HG02852 (cell line): ENCODE measurements at regions not wholly inside any gene's neighbourhood (a gene's known extent, or its start where the extent isn't known, plus 50 kb on each side); places are given as distances from the start of the nearest gene placed in this dataset.

ENCODE experiments used
- ATAC-seq: cut with Tn5 transposase; IDR thresholded peaks from one replicate; pipeline ENCODE4 v1.9.1; 2021; ENCODE audit warnings: mild to moderate bottlenecking, moderate library complexity; ENCODE audit not compliant: unreplicated experiment

DNA sequence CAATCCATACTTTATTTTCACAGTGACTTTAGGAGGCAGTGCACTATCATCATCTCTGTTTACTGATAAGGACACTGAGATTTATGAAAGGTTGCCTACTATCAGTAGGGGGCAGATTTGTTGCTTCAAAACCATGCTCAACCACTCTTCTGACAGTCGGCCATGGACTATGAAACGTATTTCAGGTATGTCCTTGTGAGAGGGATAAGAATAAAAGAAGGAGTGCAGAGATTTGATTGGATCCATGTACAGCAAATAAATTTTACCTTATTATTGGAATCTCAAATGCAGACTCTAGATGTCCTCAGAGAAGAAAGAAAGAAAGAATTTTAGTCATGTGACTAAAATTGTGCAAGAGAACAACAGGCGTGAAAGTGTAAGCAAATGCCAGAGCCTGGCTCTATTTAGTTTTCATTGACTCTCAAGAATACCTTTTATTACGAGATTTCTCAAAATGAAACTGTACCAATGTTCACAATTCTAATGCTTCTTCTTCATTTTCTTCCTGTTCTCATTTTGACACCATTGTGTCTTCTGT lies 296.6 kb upstream of the RASA1 start:
- ATAC-seq = peak; percentile 68

DNA sequence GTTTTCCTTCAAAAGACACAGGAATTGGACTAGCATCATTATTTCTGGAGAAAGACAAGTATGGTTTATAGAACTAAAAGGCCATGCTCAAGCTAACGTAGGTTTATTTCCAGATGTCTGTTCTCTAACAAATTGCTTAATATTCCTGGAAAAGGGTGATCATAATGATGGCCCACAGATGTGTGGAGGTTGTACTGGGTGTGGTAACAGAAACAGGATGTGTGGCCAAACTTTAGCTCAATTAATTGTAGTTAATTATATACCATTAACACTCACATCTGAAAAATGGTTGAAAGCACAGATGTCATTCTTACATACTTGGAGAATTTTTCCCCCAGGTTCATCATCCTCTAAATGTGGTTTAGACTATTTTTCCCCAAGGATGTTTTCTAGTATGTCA lies 292.7 kb upstream of the RASA1 start:
- no peak for ATAC-seq

DNA sequence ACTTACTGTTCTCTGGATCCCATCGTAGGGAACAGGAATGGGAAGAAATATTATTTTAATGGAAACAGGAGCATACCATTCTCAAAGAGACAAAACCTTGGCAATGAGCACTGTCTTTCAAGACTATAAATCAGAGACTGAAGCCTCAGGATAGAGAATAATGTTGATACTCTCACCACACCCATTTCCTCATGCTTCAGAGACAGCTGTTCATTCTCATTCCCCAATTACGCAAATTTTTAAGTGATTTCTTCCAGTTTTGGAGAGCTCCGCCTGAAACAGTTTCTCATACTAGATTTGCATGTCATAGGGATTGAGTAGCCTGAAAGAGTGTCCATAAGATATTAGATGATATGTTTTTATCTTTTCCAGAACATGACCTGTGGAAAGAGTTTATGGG lies 290.5 kb upstream of the RASA1 start:
- no peak for ATAC-seq

DNA sequence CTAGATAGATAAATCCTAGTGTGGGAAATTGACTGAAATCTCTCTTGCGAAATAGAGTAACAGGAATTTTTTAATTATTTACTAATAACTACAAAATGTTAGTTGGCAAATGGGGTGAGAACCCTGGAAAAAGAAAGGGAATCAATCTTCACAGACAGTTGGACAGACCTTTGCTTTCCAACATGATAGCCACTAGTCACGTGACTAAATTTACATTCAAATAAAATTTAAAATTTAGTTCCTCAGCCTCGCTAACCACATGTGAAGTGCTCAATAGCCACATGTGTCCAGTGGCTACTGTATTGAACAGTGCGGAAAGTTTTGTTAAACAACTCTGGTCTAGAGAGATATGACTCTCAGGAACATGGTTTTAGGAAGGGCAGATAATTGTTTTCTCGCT lies 289.9 kb upstream of the RASA1 start:
- no peak for ATAC-seq

DNA sequence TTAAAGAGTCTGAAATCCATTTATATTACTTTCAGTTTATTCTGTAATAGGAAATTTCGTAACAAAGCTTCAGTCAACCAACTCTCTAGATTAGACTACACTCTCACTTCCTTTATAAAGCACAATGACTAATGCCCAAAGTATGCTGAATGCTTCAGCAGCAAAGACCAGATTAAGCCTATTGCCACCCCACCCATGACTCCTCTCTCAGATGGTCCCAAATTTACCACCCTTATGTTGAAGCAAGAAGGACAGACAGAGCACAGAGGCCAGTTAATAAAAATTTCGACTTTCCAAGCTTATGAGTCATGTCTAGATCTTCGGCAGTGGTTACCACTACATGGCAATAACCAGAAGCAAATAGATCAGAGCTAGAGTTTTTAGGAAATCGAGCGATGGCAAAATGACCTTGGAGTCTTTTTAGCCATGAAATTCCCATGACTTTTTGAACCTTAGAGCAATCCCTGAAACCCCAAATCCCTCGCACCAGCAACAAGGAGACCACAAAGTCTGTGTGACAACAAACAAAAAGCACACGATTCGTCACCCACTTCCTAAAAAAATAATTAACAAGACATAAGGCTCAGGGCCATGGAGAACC lies 287.8 kb upstream of the RASA1 start:
- peak; percentile 67 for ATAC-seq

DNA sequence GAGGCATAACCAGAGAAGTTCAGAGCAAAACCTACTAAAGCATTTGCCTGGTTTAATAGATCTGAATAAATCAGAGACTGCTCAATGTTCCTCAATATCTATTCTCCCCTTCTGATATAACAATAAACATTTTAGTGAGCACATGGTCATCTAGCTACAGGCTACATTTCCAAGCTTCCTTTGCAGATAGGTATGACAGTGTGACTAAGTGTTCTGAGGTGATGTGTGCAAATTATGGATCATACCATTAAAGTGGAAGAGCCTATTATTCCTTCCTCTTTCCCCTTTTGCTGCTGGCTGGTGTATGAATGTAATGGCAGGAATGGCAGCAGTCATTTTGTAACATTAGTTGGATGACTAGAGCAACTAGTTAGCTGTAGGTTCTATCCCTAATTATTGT lies 285.8 kb upstream of the RASA1 start:
- no peak for ATAC-seq

DNA sequence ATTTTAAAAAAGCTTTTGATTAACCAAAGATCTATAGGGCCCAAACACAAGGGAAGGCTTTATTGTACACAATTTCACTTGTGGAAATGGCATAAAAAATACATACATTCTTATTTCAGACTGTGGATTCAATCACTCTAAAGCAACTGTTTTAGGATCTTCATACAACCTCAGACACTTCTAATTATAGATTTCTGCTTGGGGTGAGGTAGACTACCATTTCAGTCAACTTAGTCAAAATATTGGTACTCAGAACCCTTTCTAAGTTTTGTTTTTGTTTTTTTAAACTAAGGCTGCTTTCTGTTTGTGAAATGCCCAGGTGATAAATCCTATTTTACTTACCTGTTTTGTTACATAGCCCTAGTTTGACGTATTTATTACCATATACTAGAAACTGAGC lies 284.5 kb upstream of the RASA1 start:
- ATAC-seq = no peak

DNA sequence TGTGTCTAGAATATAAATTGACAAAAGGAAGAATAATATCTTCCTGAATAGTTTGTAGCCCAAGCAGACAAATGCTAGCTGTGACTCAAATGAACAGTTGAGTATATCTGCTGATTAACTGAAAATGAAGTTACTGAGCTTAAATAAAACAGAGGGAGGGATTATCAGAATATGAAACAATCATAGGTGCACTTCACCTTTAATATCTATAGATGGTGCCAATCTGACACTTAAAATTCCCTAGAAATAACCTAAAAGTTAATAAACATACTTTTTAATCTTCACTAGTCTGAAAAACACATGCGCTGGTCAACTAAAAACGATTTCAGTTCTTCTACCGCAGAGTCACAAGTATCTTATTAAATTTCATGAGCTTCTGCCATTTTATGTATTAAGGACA lies 280.8 kb upstream of the RASA1 start:
- ATAC-seq = no peak

DNA sequence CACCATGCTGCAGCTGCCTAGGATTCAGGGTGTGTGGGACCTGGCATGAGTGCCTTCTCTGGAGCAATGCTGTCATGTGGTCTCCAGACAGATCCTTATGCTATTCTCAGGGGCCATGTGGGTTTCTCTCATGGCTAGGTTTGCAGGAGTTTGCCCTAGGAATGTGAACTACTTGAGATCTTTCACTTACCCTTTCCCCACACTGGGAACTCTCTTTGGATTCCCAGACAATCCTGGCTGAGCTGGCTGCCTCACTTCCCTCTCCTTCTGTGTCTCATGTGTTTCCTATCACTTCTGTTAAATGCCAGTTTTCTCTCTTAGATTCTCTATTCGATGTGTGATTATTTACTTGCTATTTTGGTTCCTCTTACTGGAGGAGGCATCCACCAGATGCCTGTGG lies 270.2 kb upstream of the RASA1 start:
- ATAC-seq = no peak

DNA sequence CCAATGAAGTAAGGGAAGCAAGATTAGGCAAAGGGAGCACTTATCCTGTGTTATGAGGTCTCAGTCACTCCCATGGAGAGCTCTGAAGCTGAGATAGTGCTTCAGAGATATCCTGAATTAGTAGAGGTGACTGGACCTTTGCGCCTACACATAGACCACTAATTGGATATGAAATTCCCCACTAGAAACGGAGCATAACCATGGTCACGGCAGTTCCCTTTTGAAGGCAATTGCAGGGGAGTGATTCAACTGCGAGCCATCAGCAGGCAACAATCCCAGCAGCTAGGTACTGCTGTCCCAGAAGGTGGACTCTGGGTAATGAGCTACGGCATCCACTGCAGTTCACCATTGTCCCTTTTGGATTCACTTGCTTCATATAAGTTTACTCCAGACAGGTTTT lies 267.7 kb upstream of the RASA1 start:
- ATAC-seq = no peak

DNA sequence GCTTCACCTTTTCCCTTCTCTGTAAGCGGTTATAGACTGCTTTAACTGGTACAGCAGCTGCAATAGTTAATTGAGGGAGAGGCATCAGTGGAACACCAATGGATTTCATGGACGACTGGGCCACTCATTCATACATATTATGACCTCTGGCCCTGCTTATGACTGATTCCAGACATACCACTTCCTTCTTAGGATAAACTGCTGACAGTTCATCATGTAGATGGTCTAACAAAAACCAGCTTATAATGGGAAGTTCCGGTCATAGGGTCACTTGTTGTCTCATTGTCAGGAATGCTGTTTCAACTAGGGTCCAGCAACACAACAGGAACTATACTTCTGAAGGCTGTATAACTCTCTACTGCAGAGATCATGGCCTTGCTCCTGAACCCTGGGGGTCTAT lies 265.2 kb upstream of the RASA1 start:
- ATAC-seq = no peak

DNA sequence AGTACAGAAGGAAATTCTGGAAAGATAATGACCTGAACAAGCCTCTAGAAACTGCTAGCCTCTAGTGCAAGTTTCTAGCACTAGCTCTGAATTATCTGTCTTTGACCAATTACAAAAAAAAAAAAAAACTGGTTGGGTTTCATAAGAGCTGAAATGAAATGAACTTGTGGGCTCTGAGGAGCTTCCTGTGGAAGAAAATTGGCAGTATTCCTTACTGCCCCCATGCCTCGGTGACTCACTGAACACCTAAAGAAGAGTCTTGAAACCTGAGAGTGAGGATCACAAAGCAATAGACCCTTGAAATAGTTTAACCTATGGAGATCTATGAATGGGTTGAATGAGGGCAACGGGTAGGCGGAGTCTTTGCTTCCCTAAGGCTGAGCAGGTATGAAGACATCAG lies 263.6 kb upstream of the RASA1 start:
- no peak for ATAC-seq

DNA sequence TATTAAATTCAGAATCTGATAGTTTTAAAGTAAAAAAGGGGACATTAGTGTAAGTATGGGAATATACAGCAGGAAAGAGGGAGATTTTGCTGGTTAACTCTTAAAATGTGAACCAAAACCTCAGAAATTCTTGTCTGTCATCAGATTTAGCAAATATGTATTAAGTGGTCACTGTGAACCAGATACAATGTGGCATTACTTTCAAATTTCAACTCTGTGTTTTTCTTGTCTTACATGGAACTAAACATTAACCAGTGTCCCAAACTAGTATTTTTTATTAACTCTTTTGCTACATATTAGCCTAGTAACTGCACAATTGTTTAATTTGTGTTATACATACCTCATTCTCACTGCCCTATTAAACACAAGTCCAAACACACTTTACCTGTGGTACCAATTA lies 259.9 kb upstream of the RASA1 start:
- no peak for ATAC-seq

DNA sequence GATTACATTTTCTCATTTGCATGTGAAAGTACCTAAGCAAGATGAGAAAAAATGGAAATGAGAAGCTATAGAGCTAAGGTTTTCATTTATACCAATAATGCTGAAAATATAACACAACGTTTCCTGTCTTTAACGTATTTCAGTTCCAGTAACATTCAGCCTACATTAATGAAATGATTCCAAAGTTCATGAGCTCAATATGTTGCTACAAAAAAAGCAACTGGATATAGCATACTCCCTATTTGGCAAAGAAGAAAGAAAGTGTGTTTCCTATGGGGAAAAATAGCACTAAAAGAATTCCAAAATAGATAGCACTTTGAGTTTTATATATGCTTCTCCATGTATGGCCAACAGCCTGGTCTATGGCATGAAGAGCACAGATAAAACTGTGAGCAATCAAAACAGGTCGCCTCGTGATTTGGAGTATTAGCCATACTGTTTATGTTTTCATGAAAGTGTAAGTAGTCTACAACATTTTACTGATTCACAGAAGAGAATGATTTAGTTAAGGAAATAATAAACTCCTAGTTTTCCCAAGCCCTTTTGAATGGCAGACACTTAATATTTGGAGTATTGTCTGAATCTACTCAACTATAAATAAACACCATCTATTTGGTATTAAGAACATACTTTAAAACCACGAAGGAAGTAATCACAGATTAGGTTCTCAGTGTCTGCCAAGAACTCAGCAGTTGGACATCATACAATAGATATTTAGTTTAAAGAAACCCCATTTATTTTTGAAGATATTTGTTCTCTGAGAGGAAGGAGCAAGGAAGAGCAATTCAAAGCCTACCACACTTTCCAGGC lies 258.7 kb upstream of the RASA1 start:
- ATAC-seq = no peak

DNA sequence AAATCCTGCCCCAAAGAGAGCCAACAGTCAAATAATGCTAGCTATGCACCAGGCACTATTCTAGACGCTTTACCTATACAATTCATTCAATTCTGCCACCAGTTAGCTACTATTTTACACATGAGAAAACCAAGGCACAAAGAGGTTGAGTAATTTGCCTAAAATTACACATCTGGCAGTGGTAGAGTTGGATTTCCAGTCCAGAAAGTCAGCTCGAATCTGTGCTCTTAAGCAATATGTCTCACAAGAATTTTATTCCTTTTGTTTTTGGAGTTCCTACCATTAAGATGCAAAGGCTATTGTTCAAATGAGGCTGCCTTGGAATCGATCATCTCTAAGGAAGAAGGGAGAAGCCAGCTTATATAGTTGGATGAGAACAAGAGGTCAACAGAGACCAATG lies 256.9 kb upstream of the RASA1 start:
- no peak for ATAC-seq

DNA sequence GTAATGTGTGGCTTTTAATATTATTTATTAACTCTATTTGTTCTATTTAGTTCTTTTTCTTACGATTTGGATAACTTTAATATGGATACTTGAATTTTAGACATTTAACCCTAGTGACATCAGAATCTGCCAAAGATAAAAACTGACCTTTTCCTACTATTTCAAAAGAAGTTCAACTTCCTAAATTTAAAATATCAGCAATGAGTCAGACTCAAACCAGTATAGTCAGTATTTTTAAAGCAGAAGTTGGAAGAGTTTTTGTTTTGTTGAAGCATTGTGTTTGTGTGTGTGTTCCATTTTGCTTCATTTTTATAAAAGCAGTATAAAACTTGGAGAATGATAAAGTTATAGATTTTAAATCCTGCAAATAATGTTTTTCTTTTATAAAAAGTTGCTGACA lies 251.8 kb upstream of the RASA1 start:
- no peak for ATAC-seq

DNA sequence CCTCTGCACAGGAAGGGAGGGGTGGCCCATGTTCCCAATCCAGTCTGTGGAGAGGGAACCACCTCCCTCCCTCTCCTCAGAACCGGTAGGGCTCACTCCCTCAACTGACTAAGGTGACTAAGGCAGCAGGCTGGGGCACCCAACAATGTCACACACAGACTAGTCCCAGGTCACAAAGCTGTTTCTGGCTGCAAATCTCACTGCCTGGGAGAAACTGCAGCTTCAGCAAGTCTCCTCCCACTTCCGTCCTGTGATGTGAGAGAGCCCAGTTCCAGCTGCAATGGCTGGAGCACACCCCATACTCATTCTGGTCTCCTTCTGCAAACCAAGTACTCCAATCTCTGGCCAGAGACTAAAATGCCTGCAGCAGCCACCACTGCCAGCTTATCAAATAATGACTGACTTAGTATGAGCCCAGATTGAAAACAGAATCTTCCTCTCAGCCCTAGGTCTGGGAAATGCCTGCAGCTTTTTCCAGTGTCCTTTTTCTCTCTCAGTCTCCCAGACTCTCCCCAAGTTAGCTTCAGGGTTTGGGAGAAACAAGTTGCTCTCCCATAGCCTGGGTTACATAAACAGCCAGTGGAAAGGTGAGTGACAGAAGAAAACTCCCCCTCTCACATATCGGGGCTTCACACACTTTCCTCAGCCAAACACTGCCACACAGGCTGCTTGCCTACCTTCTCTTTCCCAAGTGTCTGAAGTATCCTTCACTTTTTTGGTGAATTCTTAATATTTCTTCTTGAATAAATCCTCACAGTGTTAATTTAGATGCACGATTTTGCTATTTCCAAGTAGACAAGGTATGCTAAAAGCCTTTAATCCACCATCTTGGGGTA lies 247.4 kb upstream of the RASA1 start:
- ATAC-seq = peak; percentile 87

DNA sequence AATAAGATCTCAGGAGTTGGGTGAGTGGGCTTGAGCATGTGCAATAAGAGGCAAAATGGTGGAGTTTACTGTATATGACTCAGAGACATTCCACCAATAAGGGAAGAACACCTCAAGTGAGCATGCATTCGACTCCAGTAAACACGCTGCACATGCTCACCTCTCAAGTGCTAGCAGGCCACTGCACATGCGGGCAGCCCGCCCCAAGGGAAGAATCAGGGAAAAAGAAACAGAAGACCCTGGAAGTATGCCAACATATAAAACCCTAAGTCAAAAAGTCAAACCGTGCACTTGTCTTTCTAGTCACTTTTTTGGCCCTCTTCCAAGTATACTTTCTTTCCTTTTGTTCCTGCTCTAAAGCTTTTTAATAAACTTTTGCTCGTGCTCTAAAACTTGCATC lies 245.3 kb upstream of the RASA1 start:
- ATAC-seq = no peak

DNA sequence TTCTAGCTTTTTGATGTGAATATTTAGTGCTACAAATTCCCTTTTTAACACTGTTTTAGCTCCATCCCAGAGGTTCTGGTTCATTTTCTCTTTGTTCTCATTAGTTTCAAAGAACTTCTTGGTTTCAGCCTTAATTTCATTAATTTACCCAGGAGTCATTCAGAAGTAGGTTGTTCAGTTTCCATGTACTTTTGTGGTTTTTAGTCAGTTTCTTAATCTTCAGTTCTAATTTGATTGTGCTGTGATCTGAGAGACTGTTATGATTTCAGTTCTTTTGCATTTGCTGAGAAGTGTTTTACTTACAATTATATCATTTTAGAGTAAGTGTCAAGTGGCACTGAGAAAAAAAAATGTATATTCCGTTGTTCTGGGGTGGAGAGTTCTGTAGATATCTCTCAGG lies 240.1 kb upstream of the RASA1 start:
- ATAC-seq = no peak

DNA sequence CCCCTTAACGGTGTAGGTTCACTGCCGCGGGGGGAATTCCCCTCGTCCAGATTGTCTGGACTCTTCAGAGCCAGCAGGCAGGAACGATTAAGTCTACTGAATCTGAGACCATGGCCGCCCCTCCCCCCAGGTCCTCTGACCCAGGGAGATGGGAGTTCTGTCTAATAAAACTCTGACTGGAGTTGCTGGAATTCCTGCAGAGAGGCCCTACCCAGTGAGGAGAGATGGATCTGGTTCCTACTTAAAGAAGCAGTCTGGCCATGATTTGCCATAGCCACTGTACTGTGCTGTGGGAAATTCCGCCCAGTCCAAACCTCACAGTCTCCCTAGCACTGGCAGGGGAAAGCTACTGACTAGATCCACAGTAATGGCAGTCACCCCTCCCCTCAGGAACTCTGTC lies 237.7 kb upstream of the RASA1 start:
- no peak for ATAC-seq

DNA sequence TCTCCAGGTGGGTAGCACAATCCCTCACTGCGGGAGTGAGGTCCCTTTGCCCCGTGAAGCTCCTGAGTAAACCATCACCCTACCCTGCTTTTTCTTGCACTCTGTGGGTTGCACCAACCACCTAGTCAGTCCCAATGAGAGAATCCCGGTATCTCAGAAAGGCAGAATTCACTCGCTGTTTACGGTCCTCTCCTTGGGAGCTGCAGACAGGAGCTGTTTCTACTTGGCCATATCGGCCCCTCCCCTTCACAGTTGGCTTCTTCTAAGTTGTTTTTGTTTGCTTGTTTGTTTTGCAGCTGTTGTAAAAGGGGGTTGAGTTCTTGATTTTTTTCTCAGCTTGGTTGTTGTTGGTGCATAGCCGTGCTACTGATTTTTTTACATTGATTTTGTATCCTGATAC lies 237.0 kb upstream of the RASA1 start:
- no peak for ATAC-seq

DNA sequence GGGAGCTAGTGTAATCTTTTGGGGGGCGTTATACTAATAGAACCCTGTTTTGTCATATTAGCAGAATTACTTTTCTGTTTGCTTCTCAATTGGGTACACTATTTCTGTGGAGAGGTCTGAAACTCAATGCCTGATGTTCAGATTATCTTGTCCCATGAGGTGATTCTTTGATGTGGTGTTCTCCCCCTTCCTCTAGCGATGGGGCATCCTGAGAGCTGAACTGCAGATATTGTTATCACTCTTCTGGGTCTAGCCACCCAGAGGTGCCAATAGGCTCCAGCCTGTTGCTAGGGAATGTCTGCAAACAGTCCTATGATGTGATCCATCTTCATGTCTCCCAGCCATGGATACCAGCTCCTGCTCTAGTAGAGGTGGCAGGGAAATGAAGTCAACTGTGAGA lies 233.1 kb upstream of the RASA1 start:
- ATAC-seq = no peak
